ENCODE measurements at regions not wholly inside any gene's neighbourhood (a gene's known extent, or its start where the extent isn't known, plus 50 kb on each side); places are given as distances from the start of the nearest gene placed in this dataset.

DNA sequence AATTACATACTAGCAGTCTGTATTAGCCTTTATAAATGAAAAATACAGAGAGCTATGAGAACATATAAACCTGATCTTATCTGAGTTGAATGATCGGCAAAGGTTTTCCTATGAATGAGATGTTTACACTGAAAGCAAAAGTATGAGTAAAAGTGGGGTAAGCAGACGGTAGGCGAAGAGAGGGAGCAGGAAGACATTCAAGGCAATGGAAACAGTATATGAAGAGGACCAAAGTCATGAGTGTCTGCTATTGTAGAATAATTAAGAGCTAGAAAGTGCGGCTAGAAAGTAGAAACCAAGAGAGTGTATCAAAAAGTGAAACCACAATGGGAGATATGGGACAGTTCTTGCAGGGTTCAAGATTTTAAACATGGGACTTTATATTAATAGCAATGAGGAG, 67.0 kb upstream of the TMLHE start:
- no peak for DNase-seq

DNA sequence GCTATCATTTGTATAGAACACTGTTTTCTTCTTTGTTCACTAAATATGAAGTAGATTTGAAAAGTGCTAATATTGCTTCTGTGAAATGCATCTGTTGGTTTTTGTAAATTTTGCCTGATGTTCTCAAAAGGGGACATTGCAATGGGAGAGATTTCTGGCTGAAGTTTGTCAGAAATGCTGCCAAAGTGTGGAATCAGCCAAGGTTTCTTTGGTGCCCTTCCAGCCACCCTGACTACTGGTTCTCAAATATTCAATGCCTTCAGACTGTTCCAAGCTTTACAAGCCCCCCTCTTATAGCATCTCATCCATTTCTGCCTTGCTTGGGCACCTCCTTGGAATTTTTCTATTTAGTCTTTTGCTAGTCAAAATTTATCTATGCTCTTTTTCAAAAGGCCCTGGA, 60.6 kb upstream of the TMLHE start:
- no peak for DNase-seq

DNA sequence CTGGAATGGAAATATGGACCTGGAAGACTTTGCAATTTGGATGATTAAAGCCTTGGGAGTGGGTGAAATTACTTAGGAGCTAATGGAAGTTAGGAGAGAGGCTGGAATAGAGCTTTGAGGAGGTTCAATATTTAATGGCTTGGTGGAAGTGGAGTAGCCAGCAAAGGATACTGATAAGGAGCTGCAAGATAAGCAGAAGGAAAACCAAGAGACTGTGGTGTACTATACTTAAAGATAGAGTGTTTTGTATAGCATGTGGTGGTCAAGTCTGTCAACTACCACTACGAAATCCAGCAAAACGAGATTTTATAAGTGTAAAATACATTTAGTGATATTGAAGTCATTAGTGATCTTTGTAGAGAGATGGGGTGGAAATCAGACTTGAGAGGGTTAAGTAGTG, 54.0 kb upstream of the TMLHE start:
- DNase-seq, result no peak

Measured in cerebellar nuclear complex (tissue), 1 donor.